AG10803 (cell line): ENCODE measurements at regions not wholly inside any gene's neighbourhood (a gene's known extent, or its start where the extent isn't known, plus 50 kb on each side); places are given as distances from the start of the nearest gene placed in this dataset.
"Not testable (repeated sequence)": the region's sequence is repeated elsewhere in the genome, so short reads cannot be mapped to it uniquely, and the experiment has no call there.

ENCODE experiments used
- DNase-seq: peaks from one replicate; pipeline ENCODE4 v3.0.0; 2010; ENCODE audit warnings: low read depth
- H3K4me3 ChIP-seq: 2 replicates; pipeline ENCODE4 v1.5.1; 2011; ENCODE audit warnings: mild to moderate bottlenecking, low read length, control low read depth
- TF ChIP-seq, protein P1 (sequence below): conservative IDR thresholded peaks from 2 replicates; pipeline ENCODE4 v1.5.1; 2011; ENCODE audit warnings: mild to moderate bottlenecking, low read length, control low read depth, inconsistent platforms

DNA sequence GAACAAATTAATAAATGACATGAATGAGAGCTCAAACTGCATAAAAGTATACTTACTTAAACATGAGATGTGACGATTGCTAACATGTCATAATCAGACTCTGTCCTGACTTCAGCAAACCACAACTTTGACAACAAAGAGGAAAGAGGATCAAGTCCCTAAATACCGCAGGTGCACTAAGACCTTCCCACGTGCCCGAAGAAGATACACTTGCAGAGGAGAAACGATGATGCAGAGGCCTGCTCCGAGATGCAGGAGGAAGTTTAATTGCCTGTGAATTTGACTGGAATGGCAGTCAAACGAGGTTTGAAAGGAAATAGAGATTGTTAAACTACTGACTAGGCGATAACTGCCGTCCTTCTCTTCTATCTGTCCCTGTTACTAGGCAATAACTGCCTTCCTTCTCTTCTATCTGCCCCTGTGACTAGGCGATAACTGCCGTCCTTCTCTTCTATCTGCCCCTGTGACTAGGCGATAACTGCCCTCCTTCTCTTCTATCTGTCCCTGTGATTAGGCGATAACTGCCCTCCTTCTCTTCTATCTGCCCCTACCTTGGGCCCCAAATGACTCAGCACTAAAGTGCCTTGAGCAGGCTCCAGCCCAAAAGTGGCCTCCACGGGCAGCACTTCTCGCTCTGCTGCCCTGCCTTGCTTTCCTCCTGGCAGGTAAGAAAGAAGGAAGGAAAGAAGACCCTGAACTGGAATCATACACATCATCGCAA, 2226.0 kb upstream of the DEFB115 start:
- H3K4me3 ChIP-seq, DNase-seq: not testable (repeated sequence)

DNA sequence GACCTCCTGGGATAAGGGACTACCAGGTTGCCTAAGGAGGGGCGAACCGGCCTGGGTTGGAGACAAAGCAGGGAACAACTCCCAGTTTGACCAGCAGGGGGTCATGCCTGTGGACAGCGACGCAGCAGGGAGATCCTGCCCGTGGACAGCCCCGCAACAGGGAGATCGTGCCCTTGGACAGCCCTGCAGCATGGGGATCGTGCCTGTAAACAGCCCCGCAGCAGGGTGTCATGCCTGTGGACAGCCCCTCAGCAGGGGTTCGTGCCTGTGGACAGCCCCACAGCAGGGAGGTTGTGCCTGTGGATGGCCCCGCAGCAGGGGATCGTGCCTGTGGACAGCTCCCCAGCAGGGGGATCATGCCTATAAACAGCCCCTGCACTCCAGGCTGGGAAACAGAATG, 2213.2 kb upstream of the DEFB115 start:
- not testable (repeated sequence) for H3K4me3 ChIP-seq, DNase-seq

DNA sequence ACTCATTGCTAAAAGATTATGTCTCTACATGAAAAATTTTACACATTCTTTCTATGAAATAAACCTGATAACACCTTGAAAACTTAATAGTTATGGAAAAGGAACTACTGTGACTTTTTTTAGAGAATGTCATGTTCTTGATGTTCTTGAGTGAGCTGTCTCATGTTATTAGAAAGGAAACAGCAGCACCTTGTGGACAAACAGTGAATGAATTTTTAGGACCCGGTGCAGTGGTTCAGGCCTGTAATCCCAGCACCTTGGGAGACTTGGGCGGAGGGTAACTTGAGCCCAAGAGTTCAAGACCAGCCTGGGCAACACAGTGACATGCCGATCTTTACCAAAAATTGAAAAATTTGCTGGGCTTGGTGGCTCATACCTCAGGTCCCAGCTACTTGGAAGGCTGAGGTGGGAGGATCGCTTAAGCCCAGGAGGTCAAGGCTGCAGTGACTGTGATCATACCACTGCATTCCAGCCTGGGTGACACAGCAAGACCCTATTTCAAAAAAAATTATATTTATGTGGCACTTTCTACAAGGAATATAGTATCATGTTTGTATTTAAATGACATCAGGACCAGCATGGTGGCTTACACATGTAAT, 2207.4 kb upstream of the DEFB115 start:
- H3K4me3 ChIP-seq, DNase-seq: not testable (repeated sequence)
- TF ChIP-seq, protein P1, sequence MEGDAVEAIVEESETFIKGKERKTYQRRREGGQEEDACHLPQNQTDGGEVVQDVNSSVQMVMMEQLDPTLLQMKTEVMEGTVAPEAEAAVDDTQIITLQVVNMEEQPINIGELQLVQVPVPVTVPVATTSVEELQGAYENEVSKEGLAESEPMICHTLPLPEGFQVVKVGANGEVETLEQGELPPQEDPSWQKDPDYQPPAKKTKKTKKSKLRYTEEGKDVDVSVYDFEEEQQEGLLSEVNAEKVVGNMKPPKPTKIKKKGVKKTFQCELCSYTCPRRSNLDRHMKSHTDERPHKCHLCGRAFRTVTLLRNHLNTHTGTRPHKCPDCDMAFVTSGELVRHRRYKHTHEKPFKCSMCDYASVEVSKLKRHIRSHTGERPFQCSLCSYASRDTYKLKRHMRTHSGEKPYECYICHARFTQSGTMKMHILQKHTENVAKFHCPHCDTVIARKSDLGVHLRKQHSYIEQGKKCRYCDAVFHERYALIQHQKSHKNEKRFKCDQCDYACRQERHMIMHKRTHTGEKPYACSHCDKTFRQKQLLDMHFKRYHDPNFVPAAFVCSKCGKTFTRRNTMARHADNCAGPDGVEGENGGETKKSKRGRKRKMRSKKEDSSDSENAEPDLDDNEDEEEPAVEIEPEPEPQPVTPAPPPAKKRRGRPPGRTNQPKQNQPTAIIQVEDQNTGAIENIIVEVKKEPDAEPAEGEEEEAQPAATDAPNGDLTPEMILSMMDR = peak; percentile 20; the same call in 1 of the 2 replicates

DNA sequence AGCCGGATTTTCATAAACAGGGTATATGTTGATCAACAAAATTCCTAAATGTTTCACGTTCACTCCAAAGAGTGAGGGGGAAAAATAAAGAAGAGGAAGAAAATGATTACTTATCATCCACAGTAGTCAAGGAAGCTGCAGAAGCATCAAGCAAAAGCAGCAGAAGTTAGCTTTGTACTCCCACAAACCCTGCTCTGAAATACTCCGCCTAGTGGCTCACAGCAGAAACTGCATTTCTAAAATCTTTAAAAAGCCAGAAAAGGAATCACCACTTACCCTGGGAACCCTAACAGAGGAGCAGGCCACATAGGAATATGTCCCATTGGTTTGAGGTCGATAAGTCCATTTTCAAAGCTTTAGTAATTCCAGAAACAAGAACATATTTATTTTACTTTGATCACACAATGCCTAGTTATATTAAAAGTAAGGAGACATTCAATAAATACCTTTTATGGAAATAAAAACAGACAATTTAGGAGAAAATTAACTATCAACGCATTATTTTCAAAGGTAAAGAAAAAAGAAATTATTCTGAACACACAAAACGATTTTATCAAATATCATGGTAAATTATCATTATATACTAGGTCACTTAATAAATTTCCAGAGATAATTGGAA, 2199.5 kb upstream of the DEFB115 start:
- not testable (repeated sequence) for H3K4me3 ChIP-seq, DNase-seq
- TF ChIP-seq, protein P1 = peak; percentile 47

DNA sequence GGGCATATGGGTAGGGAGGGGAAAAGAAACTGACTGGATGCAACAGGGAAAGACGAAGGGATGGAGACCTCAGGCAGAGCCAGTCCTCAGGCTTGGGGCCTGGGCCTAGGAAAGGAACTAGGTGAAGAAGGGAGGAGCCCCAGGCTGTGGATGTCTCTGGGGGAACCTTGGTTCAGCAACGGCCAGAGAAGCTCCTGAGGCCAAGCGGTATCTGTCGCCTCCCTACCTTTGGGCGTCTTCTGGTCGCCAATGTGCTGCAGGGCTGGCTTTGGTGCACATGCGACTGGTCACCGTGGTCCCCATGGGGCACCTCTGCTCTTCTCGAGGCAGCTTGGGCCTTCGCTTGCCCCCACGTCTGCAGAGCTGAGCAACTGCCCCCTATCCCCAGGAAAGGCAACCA, 2195.0 kb upstream of the DEFB115 start:
- not testable (repeated sequence) for DNase-seq, H3K4me3 ChIP-seq

DNA sequence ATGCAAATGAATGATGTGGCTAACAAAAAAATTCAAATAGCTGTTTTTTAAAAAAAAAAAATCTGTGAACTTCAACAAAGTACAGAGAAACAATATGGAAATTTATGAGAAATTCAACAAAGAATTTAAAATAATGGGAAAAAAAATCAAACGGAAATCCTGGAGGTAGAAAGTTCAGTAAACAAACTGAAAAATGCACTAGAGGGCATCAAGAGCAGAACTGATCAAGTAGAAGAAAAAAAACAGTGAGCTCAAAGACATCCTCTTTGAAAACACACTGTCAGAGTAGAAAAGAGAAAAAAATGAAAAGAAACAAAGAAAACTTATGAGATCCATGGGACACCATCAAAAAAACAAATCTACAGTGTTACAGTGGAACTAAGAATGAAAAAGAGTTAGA, 2191.1 kb upstream of the DEFB115 start:
- H3K4me3 ChIP-seq, DNase-seq: not testable (repeated sequence)

DNA sequence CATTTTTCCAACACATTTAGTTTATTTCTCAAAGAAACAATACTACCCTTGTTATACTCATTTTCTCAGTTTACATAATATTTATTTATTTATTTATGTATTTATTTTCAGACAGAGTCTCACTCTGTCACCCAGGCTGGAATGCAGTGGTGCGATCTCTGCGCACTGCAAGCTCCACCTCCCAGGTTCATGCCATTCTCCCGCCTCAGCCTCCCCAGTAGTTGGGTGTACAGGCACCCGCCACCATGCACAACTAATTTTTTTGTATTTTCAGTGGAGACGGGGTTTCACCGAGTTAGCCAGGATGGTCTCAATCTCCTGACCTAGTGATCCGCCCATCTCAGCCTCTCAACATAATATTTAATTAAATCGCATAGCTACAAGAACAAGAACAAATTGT, 2183.8 kb upstream of the DEFB115 start:
- not testable (repeated sequence) for DNase-seq, H3K4me3 ChIP-seq

DNA sequence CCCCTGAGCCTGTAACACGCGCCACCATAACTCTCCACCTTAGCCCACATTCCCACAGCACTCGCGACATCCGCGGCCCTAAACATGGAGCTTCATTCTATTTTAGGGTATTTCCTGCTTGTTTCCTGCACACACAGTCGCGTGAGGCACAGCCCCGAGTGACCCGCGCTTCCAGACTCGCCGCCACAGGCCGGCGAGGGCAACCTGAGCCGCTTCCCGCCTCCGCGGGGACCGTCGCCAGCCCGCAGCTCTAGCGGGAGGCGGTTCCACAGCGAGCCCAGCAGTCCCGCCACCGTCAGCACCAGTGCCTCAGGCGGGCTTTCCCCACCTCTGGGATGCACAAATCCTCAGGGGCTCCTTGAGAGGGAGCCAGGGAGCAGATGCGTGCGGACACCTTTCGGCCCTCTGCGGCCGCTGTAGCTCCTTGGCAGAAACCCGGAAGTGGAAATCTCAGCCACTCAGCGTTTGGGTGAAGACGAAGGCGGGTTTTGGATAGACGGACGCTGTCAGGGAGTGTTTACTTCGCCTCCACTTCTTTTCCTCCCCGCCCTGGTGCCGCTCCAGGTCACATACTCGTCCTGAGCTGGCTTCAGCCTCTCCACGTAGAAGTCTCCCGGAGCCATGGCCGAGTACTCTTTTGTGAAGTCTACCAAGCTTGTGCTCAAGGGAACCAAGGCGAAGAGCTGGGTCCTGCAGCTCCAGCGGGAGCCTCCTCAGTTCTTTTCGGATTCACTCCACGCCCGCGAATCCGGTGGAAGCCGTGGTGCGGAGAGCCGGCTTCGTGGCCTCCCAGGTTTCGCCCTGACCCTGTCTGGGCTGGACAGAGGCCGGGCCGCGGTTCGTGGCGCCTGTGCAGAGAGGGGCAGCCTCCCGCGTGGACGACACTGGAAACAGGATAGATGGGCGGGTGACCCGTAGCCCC, 2177.4 kb upstream of the DEFB115 start:
- DNase-seq = peak; percentile 34
- H3K4me3 ChIP-seq = peak overlapping the region; percentile 39
- TF ChIP-seq, protein P1 = no peak

DNA sequence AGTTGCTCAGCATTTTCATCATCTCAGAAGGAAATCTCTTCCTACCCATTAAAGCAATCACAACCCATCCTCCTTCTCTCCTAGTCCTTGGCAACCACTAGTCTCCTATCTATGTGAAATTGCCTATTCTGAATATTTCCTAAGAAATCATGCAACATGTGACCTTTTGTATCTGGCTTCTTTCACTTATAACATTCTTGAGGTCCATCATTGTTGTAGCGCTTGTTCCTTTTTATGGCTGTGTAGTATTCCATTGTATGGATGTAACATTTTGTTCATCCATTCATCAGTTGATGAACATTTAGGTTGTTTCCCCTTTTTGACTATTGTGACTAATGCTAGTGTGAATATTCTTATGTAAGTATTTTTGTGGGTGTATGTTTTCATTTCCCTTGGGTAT, 2175.8 kb upstream of the DEFB115 start:
- DNase-seq, H3K4me3 ChIP-seq: not testable (repeated sequence)

DNA sequence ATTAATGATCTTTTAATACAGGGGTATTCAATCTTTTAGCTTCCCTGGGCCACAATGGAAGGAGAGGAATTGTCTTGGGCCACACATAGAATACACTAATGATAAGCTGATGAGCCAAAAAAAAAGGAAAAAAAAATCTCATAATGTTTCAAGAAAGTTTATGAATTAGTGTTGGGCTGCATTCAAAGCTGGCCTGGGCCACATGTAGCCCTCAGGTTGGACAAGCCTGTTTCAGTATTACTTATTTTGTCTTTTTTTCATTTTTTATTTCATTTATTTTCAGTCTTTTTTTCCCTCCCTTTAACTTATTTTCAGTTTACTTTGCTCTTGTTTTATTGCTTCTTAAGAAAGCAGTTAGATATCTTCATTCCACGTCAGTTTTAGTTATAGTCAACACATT, 2171.8 kb upstream of the DEFB115 start:
- TF ChIP-seq, protein P1 = no peak
- no peak overlapping the region for H3K4me3 ChIP-seq
- no peak for DNase-seq

DNA sequence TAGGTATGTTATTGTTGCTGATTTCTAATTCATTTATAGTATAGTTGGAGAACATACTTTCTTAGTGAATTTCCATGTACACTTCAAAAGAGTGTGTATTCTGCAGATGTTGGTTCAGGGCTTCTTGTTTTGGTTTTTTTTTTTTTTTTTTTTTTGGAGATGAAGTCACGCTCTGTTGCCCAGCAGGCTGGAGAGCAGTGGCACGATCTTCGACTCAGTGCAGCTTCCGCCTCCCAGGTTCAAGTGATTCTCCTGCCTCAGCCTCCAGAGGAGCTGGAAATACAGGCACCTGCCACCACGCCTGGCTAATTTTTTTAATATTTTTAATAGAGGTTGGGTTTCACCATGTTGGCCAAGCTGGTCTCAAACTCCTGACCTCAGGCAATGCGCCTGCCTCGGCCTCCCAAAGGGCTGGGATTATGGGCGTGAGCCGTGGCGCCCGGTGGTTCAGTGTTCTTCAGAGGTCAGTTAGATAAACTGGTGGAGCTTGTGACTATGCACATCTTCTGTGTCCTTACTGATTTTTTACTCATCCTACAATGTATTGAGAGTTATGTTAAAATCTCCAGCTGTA, 2171.2 kb upstream of the DEFB115 start:
- not testable (repeated sequence) for DNase-seq, H3K4me3 ChIP-seq
